ENCODE measurements at regions not wholly inside any gene's neighbourhood (a gene's known extent, or its start where the extent isn't known, plus 50 kb on each side); places are given as distances from the start of the nearest gene placed in this dataset.

- Histone ChIP-seq H3K4me3 (ENCODE audit: low read depth in 1 of 5, low read length in 5 of 5) (no peak overlapping the region), H3K4me1 (ENCODE audit: control insufficient read depth in 5 of 5, insufficient read depth in 5 of 5, low read length in 5 of 5) (no peaks in the 10 kb centered on the region), H3K27ac (ENCODE audit: low read depth, low read length) (no peak overlapping the region), H3K36me3 (ENCODE audit: control insufficient read depth in 5 of 5, insufficient read depth in 5 of 5, low read length in 5 of 5) (no peaks in the 10 kb centered on the region), H3K9me3 (ENCODE audit: control insufficient read depth in 5 of 5, low read length in 5 of 5) (peaks cover 0 to 3% (median 0%) of the 10 kb centered on the region in 5 donors), H3K9ac (ENCODE audit: low read length in 5 of 5) (no peak overlapping the region), H3K27me3 (ENCODE audit: control insufficient read depth in 5 of 5, insufficient read depth in 4 of 5, low read length in 5 of 5) (no peaks in the 10 kb centered on the region)
Observed at GRCh38 chr18:8977701-8978100, 124.8 kb upstream of the NDUFV2 start.

- Histone ChIP-seq H3K9me3 (ENCODE audit: control insufficient read depth in 5 of 5, low read length in 5 of 5) (peaks cover 0 to 3% (median 0%) of the 10 kb centered on the region in 5 donors), H3K36me3 (ENCODE audit: control insufficient read depth in 5 of 5, insufficient read depth in 5 of 5, low read length in 5 of 5) (no peaks in the 10 kb centered on the region), H3K4me1 (ENCODE audit: control insufficient read depth in 5 of 5, insufficient read depth in 5 of 5, low read length in 5 of 5) (no peaks in the 10 kb centered on the region), H3K9ac (ENCODE audit: low read length in 5 of 5) (no peak overlapping the region), H3K4me3 (ENCODE audit: low read depth in 1 of 5, low read length in 5 of 5) (no peak overlapping the region), H3K27me3 (ENCODE audit: control insufficient read depth in 5 of 5, insufficient read depth in 4 of 5, low read length in 5 of 5) (no peaks in the 10 kb centered on the region), H3K27ac (ENCODE audit: low read depth, low read length) (no peak overlapping the region)
Observed at GRCh38 chr18:8978394-8978793, 124.1 kb upstream of the NDUFV2 start.

GRCh38 chr18:8979258-8979988 lies 123.1 kb upstream of the NDUFV2 start:
- Histone ChIP-seq H3K27me3 (ENCODE audit: control insufficient read depth in 5 of 5, insufficient read depth in 4 of 5, low read length in 5 of 5) (no peaks in the 10 kb centered on the region), H3K4me3 (ENCODE audit: low read depth in 1 of 5, low read length in 5 of 5) (no peak overlapping the region), H3K9me3 (ENCODE audit: control insufficient read depth in 5 of 5, low read length in 5 of 5) (peaks cover 0 to 1% (median 0%) of the 10 kb centered on the region in 5 donors), H3K9ac (ENCODE audit: low read length in 5 of 5) (no peak overlapping the region), H3K36me3 (ENCODE audit: control insufficient read depth in 5 of 5, insufficient read depth in 5 of 5, low read length in 5 of 5) (no peaks in the 10 kb centered on the region), H3K27ac (ENCODE audit: low read depth, low read length) (no peak overlapping the region), H3K4me1 (ENCODE audit: control insufficient read depth in 5 of 5, insufficient read depth in 5 of 5, low read length in 5 of 5) (no peaks in the 10 kb centered on the region)

- no peak overlapping the region for H3K9ac ChIP-seq (ENCODE audit: low read length in 5 of 5)
- H3K4me3 ChIP-seq (ENCODE audit: low read depth in 1 of 5, low read length in 5 of 5) = no peak overlapping the region
- H3K27me3 ChIP-seq (ENCODE audit: control insufficient read depth in 5 of 5, insufficient read depth in 4 of 5, low read length in 5 of 5) = no peaks in the 10 kb centered on the region
- no peak overlapping the region for H3K27ac ChIP-seq (ENCODE audit: low read depth, low read length)
- H3K9me3 ChIP-seq (ENCODE audit: control insufficient read depth in 5 of 5, low read length in 5 of 5) = no peaks in the 10 kb centered on the region
- H3K36me3 ChIP-seq (ENCODE audit: control insufficient read depth in 5 of 5, insufficient read depth in 5 of 5, low read length in 5 of 5) = no peaks in the 10 kb centered on the region
- H3K4me1 ChIP-seq (ENCODE audit: control insufficient read depth in 5 of 5, insufficient read depth in 5 of 5, low read length in 5 of 5) = no peaks in the 10 kb centered on the region
Observed at GRCh38 chr18:8980496-8980895, 122.0 kb upstream of the NDUFV2 start.

- no peak overlapping the region for H3K27ac ChIP-seq (ENCODE audit: low read depth, low read length)
Observed at GRCh38 chr18:8980918-8981317, 121.6 kb upstream of the NDUFV2 start.

GRCh38 chr18:8982416-8983183 lies 119.9 kb upstream of the NDUFV2 start:
- Histone ChIP-seq H3K27ac (ENCODE audit: low read depth, low read length) (no peak overlapping the region), H3K27me3 (ENCODE audit: control insufficient read depth in 5 of 5, insufficient read depth in 4 of 5, low read length in 5 of 5) (no peaks in the 10 kb centered on the region), H3K36me3 (ENCODE audit: control insufficient read depth in 5 of 5, insufficient read depth in 5 of 5, low read length in 5 of 5) (no peaks in the 10 kb centered on the region), H3K9ac (ENCODE audit: low read length in 5 of 5) (no peak overlapping the region), H3K9me3 (ENCODE audit: control insufficient read depth in 5 of 5, low read length in 5 of 5) (no peaks in the 10 kb centered on the region), H3K4me3 (ENCODE audit: low read depth in 1 of 5, low read length in 5 of 5) (no peak overlapping the region), H3K4me1 (ENCODE audit: control insufficient read depth in 5 of 5, insufficient read depth in 5 of 5, low read length in 5 of 5) (no peaks in the 10 kb centered on the region)

More at GRCh38 chr18:8980918-8981317, 121.6 kb upstream of the NDUFV2 start:
- H3K36me3 ChIP-seq (ENCODE audit: control insufficient read depth in 5 of 5, insufficient read depth in 5 of 5, low read length in 5 of 5) = no peaks in the 10 kb centered on the region
- H3K4me3 ChIP-seq (ENCODE audit: low read depth in 1 of 5, low read length in 5 of 5) = no peak overlapping the region
- H3K9me3 ChIP-seq (ENCODE audit: control insufficient read depth in 5 of 5, low read length in 5 of 5) = no peaks in the 10 kb centered on the region
- no peaks in the 10 kb centered on the region for H3K4me1 ChIP-seq (ENCODE audit: control insufficient read depth in 5 of 5, insufficient read depth in 5 of 5, low read length in 5 of 5)
- no peak overlapping the region for H3K9ac ChIP-seq (ENCODE audit: low read length in 5 of 5)
- no peaks in the 10 kb centered on the region for H3K27me3 ChIP-seq (ENCODE audit: control insufficient read depth in 5 of 5, insufficient read depth in 4 of 5, low read length in 5 of 5)

GRCh38 chr18:8983195-8983594 lies 119.3 kb upstream of the NDUFV2 start:
- Histone ChIP-seq H3K4me3 (ENCODE audit: low read depth in 1 of 5, low read length in 5 of 5) (no peak overlapping the region), H3K27me3 (ENCODE audit: control insufficient read depth in 5 of 5, insufficient read depth in 4 of 5, low read length in 5 of 5) (no peaks in the 10 kb centered on the region), H3K9ac (ENCODE audit: low read length in 5 of 5) (no peak overlapping the region), H3K9me3 (ENCODE audit: control insufficient read depth in 5 of 5, low read length in 5 of 5) (no peaks in the 10 kb centered on the region), H3K4me1 (ENCODE audit: control insufficient read depth in 5 of 5, insufficient read depth in 5 of 5, low read length in 5 of 5) (no peaks in the 10 kb centered on the region), H3K36me3 (ENCODE audit: control insufficient read depth in 5 of 5, insufficient read depth in 5 of 5, low read length in 5 of 5) (no peaks in the 10 kb centered on the region), H3K27ac (ENCODE audit: low read depth, low read length) (no peak overlapping the region)

- Histone ChIP-seq H3K9ac (ENCODE audit: low read length in 5 of 5) (no peak overlapping the region), H3K4me3 (ENCODE audit: low read depth in 1 of 5, low read length in 5 of 5) (no peak overlapping the region), H3K36me3 (ENCODE audit: control insufficient read depth in 5 of 5, insufficient read depth in 5 of 5, low read length in 5 of 5) (no peaks in the 10 kb centered on the region), H3K9me3 (ENCODE audit: control insufficient read depth in 5 of 5, low read length in 5 of 5) (no peaks in the 10 kb centered on the region), H3K4me1 (ENCODE audit: control insufficient read depth in 5 of 5, insufficient read depth in 5 of 5, low read length in 5 of 5) (no peaks in the 10 kb centered on the region), H3K27ac (ENCODE audit: low read depth, low read length) (no peak overlapping the region), H3K27me3 (ENCODE audit: control insufficient read depth in 5 of 5, insufficient read depth in 4 of 5, low read length in 5 of 5) (no peaks in the 10 kb centered on the region)
Observed at GRCh38 chr18:8984131-8984721, 118.3 kb upstream of the NDUFV2 start.

- Histone ChIP-seq H3K4me3 (ENCODE audit: low read depth in 1 of 5, low read length in 5 of 5) (no peak overlapping the region), H3K27ac (ENCODE audit: low read depth, low read length) (no peak overlapping the region), H3K27me3 (ENCODE audit: control insufficient read depth in 5 of 5, insufficient read depth in 4 of 5, low read length in 5 of 5) (no peaks in the 10 kb centered on the region)
Observed at GRCh38 chr18:8987241-8987640, 115.3 kb upstream of the NDUFV2 start.

GRCh38 chr18:8988260-8988871 lies 114.1 kb upstream of the NDUFV2 start:
- no peaks in the 10 kb centered on the region for H3K9me3 ChIP-seq (ENCODE audit: control insufficient read depth in 5 of 5, low read length in 5 of 5)
- no peak overlapping the region for H3K27ac ChIP-seq (ENCODE audit: low read depth, low read length)
- H3K36me3 ChIP-seq (ENCODE audit: control insufficient read depth in 5 of 5, insufficient read depth in 5 of 5, low read length in 5 of 5) = no peaks in the 10 kb centered on the region
- H3K4me1 ChIP-seq (ENCODE audit: control insufficient read depth in 5 of 5, insufficient read depth in 5 of 5, low read length in 5 of 5) = peaks cover 0 to 6% (median 4%) of the 10 kb centered on the region in 5 donors
- H3K4me3 ChIP-seq (ENCODE audit: low read depth in 1 of 5, low read length in 5 of 5) = no peak overlapping the region
- H3K27me3 ChIP-seq (ENCODE audit: control insufficient read depth in 5 of 5, insufficient read depth in 4 of 5, low read length in 5 of 5) = no peaks in the 10 kb centered on the region
- H3K9ac ChIP-seq (ENCODE audit: low read length in 5 of 5) = no peak overlapping the region

More at GRCh38 chr18:8987241-8987640, 115.3 kb upstream of the NDUFV2 start:
- Histone ChIP-seq H3K9me3 (ENCODE audit: control insufficient read depth in 5 of 5, low read length in 5 of 5) (no peaks in the 10 kb centered on the region), H3K9ac (ENCODE audit: low read length in 5 of 5) (no peak overlapping the region), H3K36me3 (ENCODE audit: control insufficient read depth in 5 of 5, insufficient read depth in 5 of 5, low read length in 5 of 5) (no peaks in the 10 kb centered on the region), H3K4me1 (ENCODE audit: control insufficient read depth in 5 of 5, insufficient read depth in 5 of 5, low read length in 5 of 5) (peaks cover 0 to 6% (median 4%) of the 10 kb centered on the region in 5 donors)
